ENCODE measurements at regions not wholly inside any gene's neighbourhood (a gene's known extent, or its start where the extent isn't known, plus 50 kb on each side); places are given as distances from the start of the nearest gene placed in this dataset.

GRCh38 chr6:147116056-147116455 is 88.2 kb upstream of the STXBP5 start:
- no peak overlapping the region for H3K27ac ChIP-seq (ENCODE audit: low read length)
- no peak overlapping the region for H3K9ac ChIP-seq (ENCODE audit: low read depth, low read length)
- DNase-seq (no peak), ATAC-seq (ENCODE audit: insufficient read depth, low read depth) (no peak)
- no peaks in the 10 kb centered on the region for H3K4me1 ChIP-seq (ENCODE audit: insufficient read depth, low read length)
- no peaks in the 10 kb centered on the region for H4K20me1 ChIP-seq (ENCODE audit: insufficient read depth, low read length)
- peaks cover 7% of the 10 kb centered on the region for H3K27me3 ChIP-seq (ENCODE audit: insufficient read depth, low read length, poor library complexity)
- no peaks in the 10 kb centered on the region for H3K9me3 ChIP-seq (ENCODE audit: insufficient read depth, low read length, severe bottlenecking)
- H3K4me3 ChIP-seq (ENCODE audit: low read depth in 1 of 2, low read length in 2 of 2), result no peak overlapping the region
- no peak overlapping the region for H2AFZ ChIP-seq (ENCODE audit: low read depth, low read length)
- TF ChIP-seq EZH2 (IDR thresholded peaks at IDR 0.05; ENCODE audit: borderline replicate concordance, low read depth, low read length, severe bottlenecking), result no peak
- TF ChIP-seq, protein P1, sequence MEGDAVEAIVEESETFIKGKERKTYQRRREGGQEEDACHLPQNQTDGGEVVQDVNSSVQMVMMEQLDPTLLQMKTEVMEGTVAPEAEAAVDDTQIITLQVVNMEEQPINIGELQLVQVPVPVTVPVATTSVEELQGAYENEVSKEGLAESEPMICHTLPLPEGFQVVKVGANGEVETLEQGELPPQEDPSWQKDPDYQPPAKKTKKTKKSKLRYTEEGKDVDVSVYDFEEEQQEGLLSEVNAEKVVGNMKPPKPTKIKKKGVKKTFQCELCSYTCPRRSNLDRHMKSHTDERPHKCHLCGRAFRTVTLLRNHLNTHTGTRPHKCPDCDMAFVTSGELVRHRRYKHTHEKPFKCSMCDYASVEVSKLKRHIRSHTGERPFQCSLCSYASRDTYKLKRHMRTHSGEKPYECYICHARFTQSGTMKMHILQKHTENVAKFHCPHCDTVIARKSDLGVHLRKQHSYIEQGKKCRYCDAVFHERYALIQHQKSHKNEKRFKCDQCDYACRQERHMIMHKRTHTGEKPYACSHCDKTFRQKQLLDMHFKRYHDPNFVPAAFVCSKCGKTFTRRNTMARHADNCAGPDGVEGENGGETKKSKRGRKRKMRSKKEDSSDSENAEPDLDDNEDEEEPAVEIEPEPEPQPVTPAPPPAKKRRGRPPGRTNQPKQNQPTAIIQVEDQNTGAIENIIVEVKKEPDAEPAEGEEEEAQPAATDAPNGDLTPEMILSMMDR (IDR thresholded peaks at IDR 0.05; ENCODE audit: borderline replicate concordance, extremely low read depth, low read length, poor library complexity, severe bottlenecking), result no peak
- H3K79me2 ChIP-seq (ENCODE audit: insufficient read depth, low read length), result no peaks in the 10 kb centered on the region
- H3K4me2 ChIP-seq (ENCODE audit: insufficient read depth, low read length), result no peak overlapping the region
- no peaks in the 10 kb centered on the region for H3K36me3 ChIP-seq (ENCODE audit: insufficient read depth, low read length)

DNA sequence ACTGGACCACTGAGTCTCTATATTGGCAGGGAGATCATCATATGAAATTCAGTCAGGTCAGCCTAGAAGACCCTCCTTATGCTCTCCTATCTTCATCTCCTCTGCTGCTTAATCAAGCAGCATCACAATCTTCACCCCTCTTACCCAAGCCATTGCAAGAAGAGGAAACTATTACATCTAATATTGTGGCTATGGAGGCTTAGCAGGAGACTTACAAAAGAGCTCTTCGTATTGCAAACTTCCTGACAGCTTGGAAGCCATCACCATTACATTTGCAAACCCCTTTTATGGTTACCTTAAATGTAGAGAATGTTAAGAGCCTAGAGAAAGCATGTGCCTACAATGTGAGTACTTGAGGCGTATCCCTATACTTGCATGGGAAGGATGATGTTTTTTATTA is 87.2 kb upstream of the STXBP5 start:
- DNase-seq, result no peak
- no peak for ATAC-seq (ENCODE audit: insufficient read depth, low read depth)
- no peaks in the 10 kb centered on the region for H3K79me2 ChIP-seq (ENCODE audit: insufficient read depth, low read length)
- no peak overlapping the region for H3K27ac ChIP-seq (ENCODE audit: low read length)
- no peaks in the 10 kb centered on the region for H3K36me3 ChIP-seq (ENCODE audit: insufficient read depth, low read length)
- no peak overlapping the region for H2AFZ ChIP-seq (ENCODE audit: low read depth, low read length)
- H3K4me2 ChIP-seq (ENCODE audit: insufficient read depth, low read length), result no peak overlapping the region
- H3K4me1 ChIP-seq (ENCODE audit: insufficient read depth, low read length), result no peaks in the 10 kb centered on the region
- no peaks in the 10 kb centered on the region for H3K9me3 ChIP-seq (ENCODE audit: insufficient read depth, low read length, severe bottlenecking)
- no peak for TF ChIP-seq EZH2 (IDR thresholded peaks at IDR 0.05; ENCODE audit: borderline replicate concordance, low read depth, low read length, severe bottlenecking)
- TF ChIP-seq, protein P1 (IDR thresholded peaks at IDR 0.05; ENCODE audit: borderline replicate concordance, extremely low read depth, low read length, poor library complexity, severe bottlenecking), result no peak
- no peak overlapping the region for H3K4me3 ChIP-seq (ENCODE audit: low read depth in 1 of 2, low read length in 2 of 2)
- H3K9ac ChIP-seq (ENCODE audit: low read depth, low read length), result no peak overlapping the region
- H4K20me1 ChIP-seq (ENCODE audit: insufficient read depth, low read length), result no peaks in the 10 kb centered on the region
- peaks cover 4% of the 10 kb centered on the region for H3K27me3 ChIP-seq (ENCODE audit: insufficient read depth, low read length, poor library complexity)

GRCh38 chr6:147117580-147117979 is 86.6 kb upstream of the STXBP5 start:
- H4K20me1 ChIP-seq (ENCODE audit: insufficient read depth, low read length), result no peaks in the 10 kb centered on the region
- ATAC-seq (ENCODE audit: insufficient read depth, low read depth), result no peak
- H3K36me3 ChIP-seq (ENCODE audit: insufficient read depth, low read length), result no peaks in the 10 kb centered on the region
- H3K9ac ChIP-seq (ENCODE audit: low read depth, low read length), result no peak overlapping the region
- H3K4me3 ChIP-seq (ENCODE audit: low read depth in 1 of 2, low read length in 2 of 2), result no peak overlapping the region
- H3K79me2 ChIP-seq (ENCODE audit: insufficient read depth, low read length), result no peaks in the 10 kb centered on the region
- no peak overlapping the region for H3K27ac ChIP-seq (ENCODE audit: low read length)
- H3K4me2 ChIP-seq (ENCODE audit: insufficient read depth, low read length), result no peak overlapping the region
- H3K27me3 ChIP-seq (ENCODE audit: insufficient read depth, low read length, poor library complexity), result peaks cover 4% of the 10 kb centered on the region
- no peaks in the 10 kb centered on the region for H3K9me3 ChIP-seq (ENCODE audit: insufficient read depth, low read length, severe bottlenecking)
- H2AFZ ChIP-seq (ENCODE audit: low read depth, low read length), result no peak overlapping the region
- no peak for DNase-seq
- H3K4me1 ChIP-seq (ENCODE audit: insufficient read depth, low read length), result no peaks in the 10 kb centered on the region
- TF ChIP-seq, protein P1 (IDR thresholded peaks at IDR 0.05; ENCODE audit: borderline replicate concordance, extremely low read depth, low read length, poor library complexity, severe bottlenecking), result no peak
- no peak for TF ChIP-seq EZH2 (IDR thresholded peaks at IDR 0.05; ENCODE audit: borderline replicate concordance, low read depth, low read length, severe bottlenecking)

GRCh38 chr6:147119310-147119709 is 84.9 kb upstream of the STXBP5 start:
- Histone ChIP-seq H3K4me1 (ENCODE audit: insufficient read depth, low read length) (no peaks in the 10 kb centered on the region), H3K9ac (ENCODE audit: low read depth, low read length) (no peak overlapping the region), H2AFZ (ENCODE audit: low read depth, low read length) (no peak overlapping the region), H3K36me3 (ENCODE audit: insufficient read depth, low read length) (no peaks in the 10 kb centered on the region), H3K4me3 (ENCODE audit: low read depth in 1 of 2, low read length in 2 of 2) (no peak overlapping the region), H3K27me3 (ENCODE audit: insufficient read depth, low read length, poor library complexity) (peaks cover 4% of the 10 kb centered on the region), H3K79me2 (ENCODE audit: insufficient read depth, low read length) (no peaks in the 10 kb centered on the region), H3K27ac (ENCODE audit: low read length) (no peak overlapping the region), H3K9me3 (ENCODE audit: insufficient read depth, low read length, severe bottlenecking) (no peaks in the 10 kb centered on the region), H3K4me2 (ENCODE audit: insufficient read depth, low read length) (no peak overlapping the region), H4K20me1 (ENCODE audit: insufficient read depth, low read length) (no peaks in the 10 kb centered on the region)
- ATAC-seq (ENCODE audit: insufficient read depth, low read depth), result no peak
- TF ChIP-seq, protein P1 (IDR thresholded peaks at IDR 0.05; ENCODE audit: borderline replicate concordance, extremely low read depth, low read length, poor library complexity, severe bottlenecking), result no peak
- TF ChIP-seq EZH2 (IDR thresholded peaks at IDR 0.05; ENCODE audit: borderline replicate concordance, low read depth, low read length, severe bottlenecking), result no peak
- no peak for DNase-seq
